Muscle of back (tissue), 3 donors: ENCODE measurements at regions not wholly inside any gene's neighbourhood (a gene's known extent, or its start where the extent isn't known, plus 50 kb on each side); places are given as distances from the start of the nearest gene placed in this dataset.

Experiments used
- DNase-seq, 3 donors: peaks; one replicate each; pipeline versions ENCODE4 v3.0.0 to v3.0.0-alpha.2; 2013

GRCh38 chr10:61548364-61548763 is 95.2 kb upstream of the TMEM26 start:
- no peak for DNase-seq

GRCh38 chr10:61547297-61547696 is 94.1 kb upstream of the TMEM26 start:
- DNase-seq = no peak

GRCh38 chr10:61545170-61545569 is 92.0 kb upstream of the TMEM26 start:
- no peak for DNase-seq

- DNase-seq = no peak
Measured at GRCh38 chr10:61543831-61544230, 90.7 kb upstream of the TMEM26 start.

GRCh38 chr10:61542596-61542995 is 89.4 kb upstream of the TMEM26 start:
- no peak for DNase-seq

GRCh38 chr10:61541960-61542359 is 88.8 kb upstream of the TMEM26 start:
- DNase-seq = no peak

- no peak for DNase-seq
Measured at GRCh38 chr10:61539876-61540275, 86.7 kb upstream of the TMEM26 start.

GRCh38 chr10:61529208-61529607 is 76.0 kb upstream of the TMEM26 start:
- peak in 1 of 3 donors; percentile 13 for DNase-seq

- DNase-seq = peak in 1 of 3 donors; percentile 7
Measured at GRCh38 chr10:61503051-61503450, 49.9 kb upstream of the TMEM26 start.
